Aorta (tissue), 5 donors: ENCODE measurements at regions not wholly inside any gene's neighbourhood (a gene's known extent, or its start where the extent isn't known, plus 50 kb on each side); places are given as distances from the start of the nearest gene placed in this dataset.

ENCODE experiments used
- ATAC-seq: fragments of 200-7000 bp; cut with Tn5 transposase; one replicate; pipeline ENCODE4 v1.9.1; 2022; ENCODE audit warnings: moderate library complexity; ENCODE audit not compliant: low FRiP score
- DNase-seq, 2 donors: peaks; one replicate each; pipeline ENCODE4 v3.0.0-alpha.2; 2020
- H3K27ac ChIP-seq, 2 donors: one replicate each; pipeline ENCODE4 v1.5.1; 2013; ENCODE audit warnings: low read length in 2 of 2, mild to moderate bottlenecking in 2 of 2, moderate library complexity in 2 of 2, control low read depth in 1 of 2, inconsistent platforms in 1 of 2, low read depth in 1 of 2
- H3K27me3 ChIP-seq, 2 donors: one replicate each; pipeline ENCODE4 v1.6.1; 2013; ENCODE audit warnings: control low read depth in 1 of 2, low read length in 1 of 2, mild to moderate bottlenecking in 1 of 2, moderate library complexity in 1 of 2; ENCODE audit not compliant: insufficient read depth in 2 of 2, control insufficient read depth in 1 of 2
- H3K36me3 ChIP-seq, 2 donors: one replicate each; pipeline ENCODE4 v1.6.1; 2013; ENCODE audit warnings: control low read depth in 1 of 2, low read length in 1 of 2, mild to moderate bottlenecking in 1 of 2; ENCODE audit not compliant: insufficient read depth in 2 of 2, control insufficient read depth in 1 of 2
- H3K4me1 ChIP-seq, 2 donors: one replicate each; pipeline ENCODE4 v1.6.1; 2013; ENCODE audit warnings: low read length in 2 of 2, control low read depth in 1 of 2, mild to moderate bottlenecking in 1 of 2, moderate library complexity in 1 of 2; ENCODE audit not compliant: insufficient read depth in 2 of 2, control insufficient read depth in 1 of 2
- H3K4me3 ChIP-seq, 2 donors: one replicate each; pipeline ENCODE4 v1.5.1; 2013; ENCODE audit warnings: low read length in 2 of 2, control low read depth in 1 of 2, mild to moderate bottlenecking in 1 of 2
- H3K9me3 ChIP-seq: one replicate; pipeline ENCODE4 v1.6.1; 2013; ENCODE audit warnings: mild to moderate bottlenecking, low read length; ENCODE audit not compliant: control insufficient read depth
- WGBS, 2 donors: extraction: QIAGEN DNeasy Blood & Tissue Kit; methylation state at CpG; one replicate each; pipeline ENCODE4 v1.1.7; 2013; 5-methylcytosine and 5-hydroxymethylcytosine counted together
- intact Hi-C, 2 donors: fragments of 100-400 bp; cut with DNase I; formaldehyde crosslinking; loops; one replicate each; pipeline versions ENCODE4 v1.14.2 to v1.15.0; 2022
- donor health status: healthy with polysubstance abuse.
- donor health status: Bipolar disorder and iron deficiency.
- donor health status: DM: no; HTN: no; CAD: no.
- donor health status: DM: no; HTN: no; CAD: no.
- donor health status: DM: yes; HTN: yes; CAD: no.

GRCh38 chr1:68317543-68317942 lies 85.2 kb upstream of the WLS start:
- Histone ChIP-seq H3K36me3 (no peaks in the 10 kb centered on the region), H3K9me3 (peaks cover 1% of the 10 kb centered on the region), H3K27ac (no peak overlapping the region), H3K4me1 (peaks cover 3 to 4% of the 10 kb centered on the region in 2 donors), H3K4me3 (no peak overlapping the region), H3K27me3 (no peaks in the 10 kb centered on the region)
- no peak for DNase-seq
- 91 to 93% methylated on average over 2 of the region's 2 CpGs for WGBS, 2 donors
- no peak for ATAC-seq
- intact Hi-C loops: no loop called here

GRCh38 chr1:68314151-68314780 lies 81.9 kb upstream of the WLS start:
- ATAC-seq (no peak), DNase-seq (no peak)
- no peaks in the 10 kb centered on the region for H3K27me3 ChIP-seq
- intact Hi-C loops: no loop called here
- H3K4me1 ChIP-seq: peaks cover 3 to 4% of the 10 kb centered on the region in 2 donors
- 10 to 12% methylated on average over 3 of the region's 3 CpGs for WGBS, 2 donors
- peaks cover 1% of the 10 kb centered on the region for H3K9me3 ChIP-seq
- no peak overlapping the region for H3K27ac ChIP-seq
- no peak overlapping the region for H3K4me3 ChIP-seq
- no peaks in the 10 kb centered on the region for H3K36me3 ChIP-seq

GRCh38 chr1:68313735-68314134 lies 81.4 kb upstream of the WLS start:
- H3K27me3 ChIP-seq: no peaks in the 10 kb centered on the region
- ATAC-seq (no peak), DNase-seq (no peak)
- 9 to 19% methylated on average over 4 of the region's 4 CpGs for WGBS, 2 donors
- H3K27ac ChIP-seq: no peak overlapping the region
- intact Hi-C loops: no loop called here
- no peaks in the 10 kb centered on the region for H3K36me3 ChIP-seq
- H3K4me1 ChIP-seq: peaks cover 3 to 4% of the 10 kb centered on the region in 2 donors
- H3K4me3 ChIP-seq: no peak overlapping the region
- peaks cover 1% of the 10 kb centered on the region for H3K9me3 ChIP-seq

- Histone ChIP-seq H3K27ac (no peak overlapping the region), H3K36me3 (no peaks in the 10 kb centered on the region), H3K4me1 (no peaks in the 10 kb centered on the region), H3K4me3 (no peak overlapping the region), H3K27me3 (no peaks in the 10 kb centered on the region), H3K9me3 (no peaks in the 10 kb centered on the region)
- no peak for ATAC-seq
- no peak for DNase-seq
- WGBS, 2 donors: 87 to 96% methylated on average over 1 of the region's 1 CpG
- intact Hi-C loops: no loop called here
These were observed 75.7 kb upstream of the WLS start for GRCh38 chr1:68308034-68308433.

- Histone ChIP-seq H3K27me3 (no peaks in the 10 kb centered on the region), H3K27ac (no peak overlapping the region), H3K4me3 (no peak overlapping the region), H3K4me1 (no peaks in the 10 kb centered on the region), H3K36me3 (no peaks in the 10 kb centered on the region), H3K9me3 (no peaks in the 10 kb centered on the region)
- intact Hi-C loops: no loop called here
- 41 to 58% methylated on average over 3 of the region's 3 CpGs for WGBS, 2 donors
- no peak for ATAC-seq
- DNase-seq: no peak
These were observed 75.1 kb upstream of the WLS start for GRCh38 chr1:68307378-68307787.

GRCh38 chr1:68301471-68302001 lies 69.2 kb upstream of the WLS start:
- WGBS, 2 donors: 75 to 78% methylated on average over 2 of the region's 2 CpGs
- no peaks in the 10 kb centered on the region for H3K27me3 ChIP-seq
- H3K4me1 ChIP-seq: no peaks in the 10 kb centered on the region
- DNase-seq (no peak), ATAC-seq (no peak)
- H3K27ac ChIP-seq: no peak overlapping the region
- no peaks in the 10 kb centered on the region for H3K36me3 ChIP-seq
- H3K4me3 ChIP-seq: no peak overlapping the region
- no peaks in the 10 kb centered on the region for H3K9me3 ChIP-seq
- intact Hi-C loops: no loop called here

GRCh38 chr1:68294367-68295066 lies 62.2 kb upstream of the WLS start:
- no peak for ATAC-seq
- H3K36me3 ChIP-seq: no peaks in the 10 kb centered on the region
- no peaks in the 10 kb centered on the region for H3K9me3 ChIP-seq
- DNase-seq: no peak
- intact Hi-C loops: no loop called here
- H3K27ac ChIP-seq: no peak overlapping the region
- H3K4me1 ChIP-seq: peaks cover 0 to 3% of the 10 kb centered on the region in 2 donors
- 92 to 94% methylated on average over 16 of the region's 16 CpGs for WGBS, 2 donors
- no peaks in the 10 kb centered on the region for H3K27me3 ChIP-seq
- no peak overlapping the region for H3K4me3 ChIP-seq

GRCh38 chr1:68293609-68294366 lies 61.5 kb upstream of the WLS start:
- DNase-seq (no peak), ATAC-seq (peak; percentile 46)
- no peaks in the 10 kb centered on the region for H3K27me3 ChIP-seq
- peaks cover 0 to 3% of the 10 kb centered on the region in 2 donors for H3K4me1 ChIP-seq
- no peak overlapping the region for H3K4me3 ChIP-seq
- H3K9me3 ChIP-seq: no peaks in the 10 kb centered on the region
- 39 to 46% methylated on average over 19 of the region's 19 CpGs for WGBS, 2 donors
- intact Hi-C loops: no loop called here
- H3K36me3 ChIP-seq: no peaks in the 10 kb centered on the region
- H3K27ac ChIP-seq: no peak overlapping the region
